GM18858 (cell line): ENCODE measurements at regions not wholly inside any gene's neighbourhood (a gene's known extent, or its start where the extent isn't known, plus 50 kb on each side); places are given as distances from the start of the nearest gene placed in this dataset.

Experiments
- ATAC-seq: cut with Tn5 transposase; IDR thresholded peaks from one replicate; pipeline ENCODE4 v1.9.1; 2021; ENCODE audit not compliant: unreplicated experiment

DNA sequence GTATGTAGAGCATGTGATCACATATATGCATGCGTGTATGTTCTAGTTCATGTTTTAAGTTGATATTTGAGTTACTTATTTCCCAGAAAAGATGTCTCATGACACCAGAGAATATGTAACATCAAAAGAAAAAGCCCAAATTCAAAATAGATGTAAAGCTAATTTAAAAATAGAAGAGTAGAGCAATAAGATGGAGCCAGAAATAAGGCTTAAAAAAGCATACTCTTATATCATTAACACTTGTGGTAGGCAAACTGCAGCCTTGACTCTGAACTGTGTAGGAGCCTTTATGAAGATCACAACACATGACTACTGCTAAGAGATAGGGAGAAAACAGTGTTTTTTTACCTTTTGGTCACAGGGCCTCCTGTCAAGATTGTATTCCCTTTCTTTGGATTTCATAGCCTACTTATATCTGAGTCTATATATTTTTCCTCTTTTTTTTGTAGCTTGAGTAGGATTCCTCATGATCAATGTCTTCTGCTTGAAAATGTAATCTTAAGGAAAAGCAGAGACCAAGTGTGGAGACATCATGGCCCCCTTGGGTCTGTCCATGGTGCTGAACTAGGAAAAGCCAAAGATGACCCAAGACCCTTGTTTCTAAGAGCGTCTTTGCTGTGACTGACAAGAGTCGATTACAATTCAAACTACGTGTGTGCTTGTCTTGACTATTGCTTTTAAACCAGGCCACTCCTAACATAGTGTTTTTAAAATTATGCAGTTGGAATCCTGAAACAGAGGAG is 390.4 kb downstream of the SHISA9 start:
- ATAC-seq = no peak

DNA sequence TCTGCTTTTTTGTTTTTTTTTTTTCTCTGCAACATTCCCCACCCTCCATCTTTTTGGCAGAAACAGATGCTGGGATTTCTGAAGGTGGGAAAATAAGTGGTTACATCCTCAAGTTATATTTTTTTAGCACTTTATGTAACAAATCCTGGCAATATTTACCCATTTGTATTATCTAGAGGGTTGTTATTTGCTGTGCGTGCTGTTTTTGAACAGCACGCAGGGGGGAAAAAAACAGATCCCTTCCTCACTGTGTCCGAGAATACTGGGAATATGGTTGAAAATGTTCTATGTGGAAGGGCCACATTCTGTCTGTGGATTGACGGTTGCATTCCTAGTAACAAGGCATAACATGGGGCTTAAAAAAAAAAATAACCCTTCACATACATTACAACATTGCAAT is 394.8 kb downstream of the SHISA9 start:
- no peak for ATAC-seq

DNA sequence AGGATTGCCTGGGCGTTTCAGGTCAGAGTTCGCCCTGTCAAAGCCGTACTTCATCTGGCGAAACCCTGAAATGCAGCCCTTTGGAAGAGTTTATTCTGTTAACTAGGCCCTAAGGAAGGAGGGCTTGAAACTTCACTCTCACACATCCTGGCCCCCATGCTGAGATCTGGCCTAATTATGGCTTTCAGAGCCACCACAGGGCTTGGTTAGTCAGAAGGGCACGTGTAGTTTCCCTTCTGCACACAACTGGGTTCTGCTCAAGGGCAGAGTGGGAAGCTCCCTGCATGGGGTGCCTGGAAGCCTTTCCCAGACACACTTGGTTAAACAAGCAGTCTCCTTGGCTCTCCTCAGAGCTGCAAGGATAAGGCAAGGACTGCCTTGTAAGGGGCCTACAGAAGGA is 397.3 kb downstream of the SHISA9 start:
- no peak for ATAC-seq

GRCh38 chr16:13300066-13300840 is 398.9 kb downstream of the SHISA9 start:
- ATAC-seq = no peak

GRCh38 chr16:13305019-13305755 is 403.8 kb downstream of the SHISA9 start:
- no peak for ATAC-seq

DNA sequence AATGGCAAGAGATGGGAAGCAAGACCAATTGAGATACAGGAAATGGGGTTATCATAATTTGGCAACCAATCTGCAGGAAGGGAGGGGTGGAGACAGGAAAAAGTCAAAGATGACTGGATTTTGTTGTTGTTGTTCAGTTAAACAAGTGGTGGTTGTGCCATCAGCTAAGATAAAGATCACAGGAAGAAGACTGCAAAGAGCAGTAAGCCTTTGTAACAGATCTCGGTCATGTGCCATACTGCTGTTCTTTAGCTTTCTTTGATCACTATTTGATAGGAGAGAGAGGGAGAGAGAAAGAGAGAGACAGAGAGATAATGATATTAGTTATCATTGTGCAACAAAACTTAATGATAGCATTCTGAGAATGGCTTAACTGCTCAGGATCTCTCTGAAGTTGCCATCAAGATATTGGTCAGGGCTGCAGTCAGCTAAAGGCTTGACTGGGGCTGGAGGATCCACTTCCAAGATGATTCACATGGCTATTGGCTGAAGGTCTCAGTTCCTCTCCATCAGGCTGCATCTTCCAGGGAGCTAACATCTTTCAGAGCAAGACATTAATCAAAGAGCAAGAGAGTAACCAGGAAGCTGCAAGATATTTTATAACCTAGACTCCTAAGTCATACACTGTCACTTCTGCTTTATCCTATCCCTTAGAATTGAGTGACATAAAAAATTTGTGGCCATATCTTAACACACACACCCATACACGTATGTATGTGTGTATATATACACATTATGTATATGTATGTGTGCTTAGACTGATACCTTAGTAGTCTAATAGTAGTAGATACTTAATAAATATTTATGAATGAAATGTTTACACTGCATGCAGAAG is 405.0 kb downstream of the SHISA9 start:
- no peak for ATAC-seq

- no peak for ATAC-seq
Measured at GRCh38 chr16:13307255-13307654, 405.9 kb downstream of the SHISA9 start.

- no peak for ATAC-seq
Measured at GRCh38 chr16:13307851-13308250, 406.5 kb downstream of the SHISA9 start.

- no peak for ATAC-seq
Measured at GRCh38 chr16:13312063-13312462, 410.7 kb downstream of the SHISA9 start.

GRCh38 chr16:13313351-13313750 is 412.0 kb downstream of the SHISA9 start:
- no peak for ATAC-seq

DNA sequence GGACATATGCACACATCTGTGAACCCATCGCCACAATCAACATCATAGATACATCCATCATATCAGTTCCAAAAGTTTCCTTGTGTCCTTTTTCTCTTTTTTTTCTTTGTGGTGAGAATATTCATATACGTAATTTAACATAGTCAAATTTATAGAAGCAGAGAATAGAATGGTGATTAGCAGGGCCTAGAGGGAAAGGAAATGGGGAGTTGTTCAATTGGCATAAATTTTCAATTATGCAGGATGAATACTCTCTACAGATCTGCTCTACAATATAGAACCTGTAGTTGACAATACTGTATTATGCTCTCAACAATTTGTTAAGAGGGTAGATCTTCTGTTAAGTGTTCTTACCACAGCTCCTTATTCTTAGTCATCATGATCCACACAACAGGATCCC is 413.2 kb downstream of the SHISA9 start:
- no peak for ATAC-seq

GRCh38 chr16:13315642-13316427 is 414.4 kb downstream of the SHISA9 start:
- no peak for ATAC-seq

DNA sequence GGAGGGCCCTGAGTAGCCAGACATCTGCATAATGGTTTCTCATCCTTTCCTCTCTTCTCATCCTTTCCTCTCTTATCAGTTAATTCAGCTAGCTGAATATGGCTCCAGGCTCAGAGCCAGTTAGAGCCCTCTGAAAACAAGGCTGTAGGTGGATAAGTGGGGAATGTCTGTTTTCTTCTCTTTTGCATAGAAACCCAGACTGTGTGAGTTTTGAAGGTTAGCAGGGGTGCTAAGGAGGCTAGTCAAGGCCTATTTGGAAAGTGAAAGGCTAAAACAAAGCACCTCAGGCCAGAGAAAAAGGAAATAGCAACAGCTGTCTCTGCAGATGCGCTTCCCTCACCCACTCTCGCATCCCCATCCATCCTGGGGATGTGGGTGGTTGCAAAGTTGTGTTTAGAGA is 420.9 kb downstream of the SHISA9 start:
- ATAC-seq = no peak

DNA sequence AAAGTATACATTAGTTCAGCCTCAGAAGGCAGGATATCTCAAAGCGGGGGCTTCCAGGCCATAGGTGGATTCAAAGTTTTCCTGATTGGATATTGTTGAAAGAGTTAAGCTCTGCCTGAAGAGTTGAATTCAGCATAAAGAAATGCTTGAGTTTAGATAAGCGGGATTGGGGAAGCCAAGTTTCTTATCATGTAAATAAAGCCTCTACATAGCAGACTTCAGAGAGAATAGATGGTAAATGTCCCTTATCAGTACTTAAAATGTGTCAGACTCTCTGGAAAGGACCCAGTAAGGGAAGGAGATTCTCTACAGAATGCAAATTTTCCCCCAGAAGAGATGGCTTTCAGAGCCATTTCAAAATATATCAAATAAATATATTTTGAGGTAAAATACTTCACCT is 423.5 kb downstream of the SHISA9 start:
- no peak for ATAC-seq

GRCh38 chr16:13325396-13325795 is 424.0 kb downstream of the SHISA9 start:
- no peak for ATAC-seq

- no peak for ATAC-seq
Measured at GRCh38 chr16:13331918-13332317, 430.5 kb downstream of the SHISA9 start.

- ATAC-seq = no peak
Measured at GRCh38 chr16:13332713-13333255, 431.4 kb downstream of the SHISA9 start.

GRCh38 chr16:13333336-13333735 is 431.9 kb downstream of the SHISA9 start:
- ATAC-seq = no peak

- ATAC-seq = no peak
Measured at GRCh38 chr16:13335879-13336278, 434.5 kb downstream of the SHISA9 start.

- ATAC-seq = no peak
Measured at GRCh38 chr16:13336335-13336734, 434.9 kb downstream of the SHISA9 start.
